ENCODE measurements at regions not wholly inside any gene's neighbourhood (a gene's known extent, or its start where the extent isn't known, plus 50 kb on each side); places are given as distances from the start of the nearest gene placed in this dataset.

- no peak for TF ChIP-seq POLR2AphosphoS5 (IDR thresholded peaks at IDR 0.05; ENCODE audit: low read depth, low read length)
- TF ChIP-seq FOXP2 (optimal IDR thresholded peaks at IDR 0.05; ENCODE audit: borderline replicate concordance, extremely low read depth, extremely low read length, insufficient read depth), result no peak
- no peak for TF ChIP-seq REST (IDR thresholded peaks at IDR 0.05; ENCODE audit: insufficient read depth in 1 of 2, low read depth in 2 of 2, low read length in 2 of 2)
- TF ChIP-seq SIN3A (IDR thresholded peaks at IDR 0.05; ENCODE audit: borderline replicate concordance, insufficient read depth, low read length), result no peak
- TF ChIP-seq TAF1 (IDR thresholded peaks at IDR 0.05; ENCODE audit: borderline replicate concordance, insufficient read depth, low read length), result no peak
These were observed 687.5 kb upstream of the FBXO33 start for GRCh38 chr14:40119765-40120164.

GRCh38 chr14:40119321-40119720 lies 687.1 kb upstream of the FBXO33 start:
- no peak for TF ChIP-seq TAF1 (IDR thresholded peaks at IDR 0.05; ENCODE audit: borderline replicate concordance, insufficient read depth, low read length)
- TF ChIP-seq FOXP2 (optimal IDR thresholded peaks at IDR 0.05; ENCODE audit: borderline replicate concordance, extremely low read depth, extremely low read length, insufficient read depth), result no peak
- no peak for TF ChIP-seq SIN3A (IDR thresholded peaks at IDR 0.05; ENCODE audit: borderline replicate concordance, insufficient read depth, low read length)
- no peak for TF ChIP-seq REST (IDR thresholded peaks at IDR 0.05; ENCODE audit: insufficient read depth in 1 of 2, low read depth in 2 of 2, low read length in 2 of 2)
- no peak for TF ChIP-seq POLR2AphosphoS5 (IDR thresholded peaks at IDR 0.05; ENCODE audit: low read depth, low read length)

GRCh38 chr14:40115583-40115982 lies 683.4 kb upstream of the FBXO33 start:
- TF ChIP-seq SIN3A (IDR thresholded peaks at IDR 0.05; ENCODE audit: borderline replicate concordance, insufficient read depth, low read length) (no peak), FOXP2 (optimal IDR thresholded peaks at IDR 0.05; ENCODE audit: borderline replicate concordance, extremely low read depth, extremely low read length, insufficient read depth) (no peak), TAF1 (IDR thresholded peaks at IDR 0.05; ENCODE audit: borderline replicate concordance, insufficient read depth, low read length) (no peak), POLR2AphosphoS5 (IDR thresholded peaks at IDR 0.05; ENCODE audit: low read depth, low read length) (no peak), REST (IDR thresholded peaks at IDR 0.05; ENCODE audit: insufficient read depth in 1 of 2, low read depth in 2 of 2, low read length in 2 of 2) (no peak)

- TF ChIP-seq REST (IDR thresholded peaks at IDR 0.05; ENCODE audit: insufficient read depth in 1 of 2, low read depth in 2 of 2, low read length in 2 of 2), result no peak
- no peak for TF ChIP-seq FOXP2 (optimal IDR thresholded peaks at IDR 0.05; ENCODE audit: borderline replicate concordance, extremely low read depth, extremely low read length, insufficient read depth)
- no peak for TF ChIP-seq TAF1 (IDR thresholded peaks at IDR 0.05; ENCODE audit: borderline replicate concordance, insufficient read depth, low read length)
- no peak for TF ChIP-seq SIN3A (IDR thresholded peaks at IDR 0.05; ENCODE audit: borderline replicate concordance, insufficient read depth, low read length)
- TF ChIP-seq POLR2AphosphoS5 (IDR thresholded peaks at IDR 0.05; ENCODE audit: low read depth, low read length), result no peak
These were observed 681.4 kb upstream of the FBXO33 start for GRCh38 chr14:40113671-40114070.

All from PFSK-1 (cell line).